ENCODE measurements at regions not wholly inside any gene's neighbourhood (a gene's known extent, or its start where the extent isn't known, plus 50 kb on each side); places are given as distances from the start of the nearest gene placed in this dataset.

DNA sequence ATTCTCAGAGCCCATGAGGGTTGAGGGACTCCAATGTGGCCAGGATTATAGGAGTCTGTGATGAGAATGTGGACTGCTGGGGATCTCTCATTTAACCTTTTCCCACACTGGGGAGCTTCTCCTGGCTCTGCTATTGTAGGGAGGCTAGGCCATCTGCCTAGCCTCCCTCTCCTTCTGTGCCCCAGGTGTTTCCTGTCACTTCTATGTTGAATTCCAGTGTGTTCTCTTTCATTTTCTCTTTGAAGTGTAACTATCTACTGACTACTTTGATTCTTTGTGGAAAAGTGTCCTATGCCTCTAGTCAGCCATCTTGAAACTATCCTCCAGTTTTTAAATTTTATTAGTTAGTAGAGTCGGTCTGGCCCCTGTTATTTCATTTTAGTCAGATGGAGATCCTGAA is 53.4 kb upstream of the ABCD2 start:
- Histone ChIP-seq H4K8ac (ENCODE audit: low read depth in 2 of 2, low read length in 2 of 2) (no peak overlapping the region), H4K5ac (ENCODE audit: low read depth, low read length) (no peak overlapping the region), H3K79me1 (ENCODE audit: low read depth in 1 of 2, low read length in 2 of 2) (no peaks in the 10 kb centered on the region), H2AK9ac (replicated peaks; ENCODE audit: low read depth, low read length, poor library complexity) (no peak overlapping the region), H3K36me3 (ENCODE audit: control insufficient read depth, insufficient read depth, low read length) (no peaks in the 10 kb centered on the region), H3K27ac (ENCODE audit: insufficient read depth, low read length) (no peak overlapping the region), H3K9me3 (ENCODE audit: control insufficient read depth, insufficient read depth, low read length) (peaks cover 9% of the 10 kb centered on the region), H4K91ac (ENCODE audit: insufficient read depth, low read depth, low read length) (no peak overlapping the region), H3K56ac (ENCODE audit: extremely low read depth, insufficient read depth, low read length) (no peak overlapping the region), H3K27me3 (ENCODE audit: control insufficient read depth, insufficient read depth, low read length) (no peaks in the 10 kb centered on the region), H2AK5ac (ENCODE audit: low read depth, low read length) (no peak overlapping the region), H3K9me1 (ENCODE audit: insufficient read depth, low read length) (no peaks in the 10 kb centered on the region), H4K20me1 (ENCODE audit: insufficient read depth, low read length) (no peaks in the 10 kb centered on the region), H3K4me2 (ENCODE audit: low read depth, low read length) (no peak overlapping the region), H3K14ac (replicated peaks; ENCODE audit: low read depth, low read length) (no peak overlapping the region), H2BK120ac (ENCODE audit: low read depth, low read length) (no peak overlapping the region), H3K4me1 (ENCODE audit: control insufficient read depth, insufficient read depth, low read length) (no peaks in the 10 kb centered on the region), H2BK15ac (ENCODE audit: low read depth, low read length) (no peak overlapping the region), H2BK20ac (ENCODE audit: low read depth, low read length) (no peak overlapping the region), H3K18ac (ENCODE audit: low read depth, low read length) (no peak overlapping the region), H3K4ac (ENCODE audit: low read depth, low read length) (no peak overlapping the region), H2AFZ (replicated peaks; ENCODE audit: low read length, poor library complexity) (no peak overlapping the region), H3K23ac (ENCODE audit: low read depth, low read length) (no peak overlapping the region), H3K9ac (ENCODE audit: low read depth, low read length) (no peak overlapping the region), H2BK5ac (ENCODE audit: low read depth, low read length, poor library complexity, severe bottlenecking) (no peak overlapping the region), H3K4me3 (ENCODE audit: insufficient read depth, low read depth, low read length) (no peak overlapping the region)
- ChIA-PET CTCF (no interaction called here), POLR2A (ENCODE audit: unreplicated experiment) (no interaction called here)
- no TSS peak for BruUV-seq (replicated peaks)
- DNase-seq (no peak), ATAC-seq (ENCODE audit: low read depth) (no peak)
- TF ChIP-seq RAD21 (IDR thresholded peaks at IDR 0.05; ENCODE audit: low read length), result no peak
- no peak for TF ChIP-seq SMC3 (IDR thresholded peaks at IDR 0.05; ENCODE audit: low read depth, low read length)
- TF ChIP-seq FOS (IDR thresholded peaks at IDR 0.05; ENCODE audit: low read depth, low read length), result no peak
- no peak for TF ChIP-seq RCOR1 (IDR thresholded peaks at IDR 0.05; ENCODE audit: insufficient replicate concordance, low read length)
- TF ChIP-seq, protein P1, sequence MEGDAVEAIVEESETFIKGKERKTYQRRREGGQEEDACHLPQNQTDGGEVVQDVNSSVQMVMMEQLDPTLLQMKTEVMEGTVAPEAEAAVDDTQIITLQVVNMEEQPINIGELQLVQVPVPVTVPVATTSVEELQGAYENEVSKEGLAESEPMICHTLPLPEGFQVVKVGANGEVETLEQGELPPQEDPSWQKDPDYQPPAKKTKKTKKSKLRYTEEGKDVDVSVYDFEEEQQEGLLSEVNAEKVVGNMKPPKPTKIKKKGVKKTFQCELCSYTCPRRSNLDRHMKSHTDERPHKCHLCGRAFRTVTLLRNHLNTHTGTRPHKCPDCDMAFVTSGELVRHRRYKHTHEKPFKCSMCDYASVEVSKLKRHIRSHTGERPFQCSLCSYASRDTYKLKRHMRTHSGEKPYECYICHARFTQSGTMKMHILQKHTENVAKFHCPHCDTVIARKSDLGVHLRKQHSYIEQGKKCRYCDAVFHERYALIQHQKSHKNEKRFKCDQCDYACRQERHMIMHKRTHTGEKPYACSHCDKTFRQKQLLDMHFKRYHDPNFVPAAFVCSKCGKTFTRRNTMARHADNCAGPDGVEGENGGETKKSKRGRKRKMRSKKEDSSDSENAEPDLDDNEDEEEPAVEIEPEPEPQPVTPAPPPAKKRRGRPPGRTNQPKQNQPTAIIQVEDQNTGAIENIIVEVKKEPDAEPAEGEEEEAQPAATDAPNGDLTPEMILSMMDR (conservative IDR thresholded peaks at IDR 0.05; ENCODE audit: low read depth, low read length), result no peak
- no peak for TF ChIP-seq MXI1 (IDR thresholded peaks at IDR 0.05; ENCODE audit: borderline replicate concordance, low read depth, low read length)
- TF ChIP-seq MAFK (IDR thresholded peaks at IDR 0.05; ENCODE audit: low read depth, low read length), result no peak
- TF ChIP-seq, protein P2, sequence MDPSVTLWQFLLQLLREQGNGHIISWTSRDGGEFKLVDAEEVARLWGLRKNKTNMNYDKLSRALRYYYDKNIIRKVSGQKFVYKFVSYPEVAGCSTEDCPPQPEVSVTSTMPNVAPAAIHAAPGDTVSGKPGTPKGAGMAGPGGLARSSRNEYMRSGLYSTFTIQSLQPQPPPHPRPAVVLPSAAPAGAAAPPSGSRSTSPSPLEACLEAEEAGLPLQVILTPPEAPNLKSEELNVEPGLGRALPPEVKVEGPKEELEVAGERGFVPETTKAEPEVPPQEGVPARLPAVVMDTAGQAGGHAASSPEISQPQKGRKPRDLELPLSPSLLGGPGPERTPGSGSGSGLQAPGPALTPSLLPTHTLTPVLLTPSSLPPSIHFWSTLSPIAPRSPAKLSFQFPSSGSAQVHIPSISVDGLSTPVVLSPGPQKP (IDR thresholded peaks at IDR 0.05; ENCODE audit: borderline replicate concordance, low read depth, low read length), result no peak
- TF ChIP-seq NFE2L2 (IDR thresholded peaks at IDR 0.05; ENCODE audit: low read depth, low read length), result no peak
- no peak for TF ChIP-seq CEBPB (IDR thresholded peaks at IDR 0.05; ENCODE audit: low read depth, low read length)
- TF ChIP-seq BHLHE40 (IDR thresholded peaks at IDR 0.05; ENCODE audit: low read depth, low read length), result no peak
- in situ Hi-C loops (cut with MboI; ENCODE audit: low sequenced_read_pairs), result no loop called here
- dilution Hi-C loops (cut with HindIII; ENCODE audit: low sequenced_read_pairs, unreplicated experiment), result no loop called here
- no CpG with 5 or more reads among the region's 1 CpG for WGBS, 2 experiments (ENCODE audit: extremely low coverage in 2 of 2, insufficient read length in 1 of 2)
- intact Hi-C loops (cut with micrococcal nuclease), result no loop called here

Data from IMR-90 (cell line).